ENCODE measurements at regions not wholly inside any gene's neighbourhood (a gene's known extent, or its start where the extent isn't known, plus 50 kb on each side); places are given as distances from the start of the nearest gene placed in this dataset.

GRCh38 chr5:54370982-54371381 lies 60.6 kb upstream of the ARL15 start:
- ATAC-seq (ENCODE audit: low read depth), result no peak
- H3K4me1 ChIP-seq (ENCODE audit: insufficient read depth, poor library complexity, severe bottlenecking), result no peaks in the 10 kb centered on the region
- TF ChIP-seq CTCF (IDR thresholded peaks at IDR 0.05; ENCODE audit: poor library complexity, severe bottlenecking), result no peak

GRCh38 chr5:54367844-54368243 lies 57.5 kb upstream of the ARL15 start:
- H3K4me1 ChIP-seq (ENCODE audit: insufficient read depth, poor library complexity, severe bottlenecking), result no peaks in the 10 kb centered on the region
- no peaks in the 10 kb centered on the region for H3K27me3 ChIP-seq (ENCODE audit: insufficient read depth, poor library complexity, severe bottlenecking)
- H3K4me3 ChIP-seq (ENCODE audit: severe bottlenecking), result no peak overlapping the region
- ATAC-seq (ENCODE audit: low read depth) (no peak), DNase-seq (ENCODE audit: low spot score) (no peak)
- no peak overlapping the region for H3K27ac ChIP-seq (ENCODE audit: poor library complexity, severe bottlenecking)
- no peaks in the 10 kb centered on the region for H3K36me3 ChIP-seq (ENCODE audit: low read depth)
- TF ChIP-seq CTCF (IDR thresholded peaks at IDR 0.05; ENCODE audit: poor library complexity, severe bottlenecking), result no peak
- peaks cover 4% of the 10 kb centered on the region for H3K9me3 ChIP-seq (ENCODE audit: severe bottlenecking)

More at GRCh38 chr5:54370982-54371381, 60.6 kb upstream of the ARL15 start:
- Histone ChIP-seq H3K36me3 (ENCODE audit: low read depth) (no peaks in the 10 kb centered on the region), H3K27me3 (ENCODE audit: insufficient read depth, poor library complexity, severe bottlenecking) (no peaks in the 10 kb centered on the region), H3K9me3 (ENCODE audit: severe bottlenecking) (peaks cover 4% of the 10 kb centered on the region), H3K27ac (ENCODE audit: poor library complexity, severe bottlenecking) (no peak overlapping the region), H3K4me3 (ENCODE audit: severe bottlenecking) (no peak overlapping the region)
- no peak for DNase-seq (ENCODE audit: low spot score)

GRCh38 chr5:54366707-54367106 lies 56.3 kb upstream of the ARL15 start:
- H3K27me3 ChIP-seq (ENCODE audit: insufficient read depth, poor library complexity, severe bottlenecking), result no peaks in the 10 kb centered on the region
- H3K4me1 ChIP-seq (ENCODE audit: insufficient read depth, poor library complexity, severe bottlenecking), result no peaks in the 10 kb centered on the region
- no peak for DNase-seq (ENCODE audit: low spot score)
- no peak overlapping the region for H3K4me3 ChIP-seq (ENCODE audit: severe bottlenecking)
- no peak for TF ChIP-seq CTCF (IDR thresholded peaks at IDR 0.05; ENCODE audit: poor library complexity, severe bottlenecking)
- no peaks in the 10 kb centered on the region for H3K36me3 ChIP-seq (ENCODE audit: low read depth)
- H3K9me3 ChIP-seq (ENCODE audit: severe bottlenecking), result no peaks in the 10 kb centered on the region
- no peak overlapping the region for H3K27ac ChIP-seq (ENCODE audit: poor library complexity, severe bottlenecking)
- ATAC-seq (ENCODE audit: low read depth), result no peak

GRCh38 chr5:54363669-54364068 lies 53.3 kb upstream of the ARL15 start:
- no peak overlapping the region for H3K4me3 ChIP-seq (ENCODE audit: severe bottlenecking)
- ATAC-seq (ENCODE audit: low read depth), result no peak
- no peak for TF ChIP-seq CTCF (IDR thresholded peaks at IDR 0.05; ENCODE audit: poor library complexity, severe bottlenecking)
- H3K27me3 ChIP-seq (ENCODE audit: insufficient read depth, poor library complexity, severe bottlenecking), result no peaks in the 10 kb centered on the region
- no peaks in the 10 kb centered on the region for H3K9me3 ChIP-seq (ENCODE audit: severe bottlenecking)
- H3K36me3 ChIP-seq (ENCODE audit: low read depth), result no peaks in the 10 kb centered on the region
- H3K27ac ChIP-seq (ENCODE audit: poor library complexity, severe bottlenecking), result no peak overlapping the region
- DNase-seq (ENCODE audit: low spot score), result no peak
- H3K4me1 ChIP-seq (ENCODE audit: insufficient read depth, poor library complexity, severe bottlenecking), result peaks cover 11% of the 10 kb centered on the region

GRCh38 chr5:54362992-54363625 lies 52.7 kb upstream of the ARL15 start:
- TF ChIP-seq CTCF (IDR thresholded peaks at IDR 0.05; ENCODE audit: poor library complexity, severe bottlenecking), result no peak
- Histone ChIP-seq H3K27ac (ENCODE audit: poor library complexity, severe bottlenecking) (no peak overlapping the region), H3K4me3 (ENCODE audit: severe bottlenecking) (no peak overlapping the region), H3K9me3 (ENCODE audit: severe bottlenecking) (no peaks in the 10 kb centered on the region), H3K36me3 (ENCODE audit: low read depth) (no peaks in the 10 kb centered on the region), H3K27me3 (ENCODE audit: insufficient read depth, poor library complexity, severe bottlenecking) (no peaks in the 10 kb centered on the region), H3K4me1 (ENCODE audit: insufficient read depth, poor library complexity, severe bottlenecking) (peaks cover 11% of the 10 kb centered on the region)
- DNase-seq (ENCODE audit: low spot score) (no peak), ATAC-seq (ENCODE audit: low read depth) (no peak)
